ENCODE measurements at regions not wholly inside any gene's neighbourhood (a gene's known extent, or its start where the extent isn't known, plus 50 kb on each side); places are given as distances from the start of the nearest gene placed in this dataset.

DNA sequence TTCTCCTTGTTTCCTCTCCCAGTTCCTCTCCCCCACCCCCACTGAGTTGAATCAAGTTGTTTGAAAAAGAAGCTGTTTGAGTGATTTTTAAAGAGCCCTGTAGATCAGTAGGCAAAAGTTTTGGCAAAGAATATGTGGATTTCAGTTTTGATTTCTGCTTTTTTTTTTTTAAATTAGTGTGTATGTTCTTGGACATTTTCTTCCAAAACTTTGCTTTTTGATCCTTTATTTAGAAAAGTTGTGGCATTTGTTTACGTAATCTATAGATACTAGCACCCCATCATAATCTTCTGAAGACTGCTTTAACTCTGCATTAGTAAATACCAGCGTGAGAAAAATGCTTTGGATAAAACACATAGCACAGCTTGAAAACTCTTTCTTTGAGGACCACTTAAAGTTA, 190.3 kb upstream of the SEL1L start:
- Histone ChIP-seq H3K9me1 (replicated peaks; ENCODE audit: control insufficient read depth, extremely low read depth, insufficient read depth, low read length) (no peaks in the 10 kb centered on the region), H3K4me3 (replicated peaks in 1 of 3; ENCODE audit: insufficient read depth in 1 of 3, low read depth in 1 of 3, low read length in 3 of 3) (no peak overlapping the region), H2AFZ (ENCODE audit: low read depth, low read length) (no peak overlapping the region), H3K79me2 (ENCODE audit: control insufficient read depth, insufficient read depth, low read length) (no peaks in the 10 kb centered on the region), H4K20me1 (replicated peaks; ENCODE audit: control insufficient read depth, extremely low read depth, insufficient read depth, low read length) (no peaks in the 10 kb centered on the region), H3K9ac (replicated peaks; ENCODE audit: extremely low read depth, insufficient read depth, low read length) (no peak overlapping the region), H3K27ac (ENCODE audit: insufficient read depth, low read depth, low read length) (no peak overlapping the region), H3K4me1 (ENCODE audit: control insufficient read depth, extremely low read depth, insufficient read depth, low read length) (no peaks in the 10 kb centered on the region), H3K9me3 (replicated peaks; ENCODE audit: control insufficient read depth, insufficient read depth, low read length) (peaks cover 2% of the 10 kb centered on the region), H3K36me3 (ENCODE audit: control insufficient read depth in 2 of 2, extremely low read depth in 1 of 2, insufficient read depth in 2 of 2, low read length in 2 of 2) (no peaks in the 10 kb centered on the region), H3K27me3 (ENCODE audit: control insufficient read depth in 2 of 2, insufficient read depth in 2 of 2, low read length in 2 of 2) (no peaks in the 10 kb centered on the region), H3K4me2 (ENCODE audit: insufficient read depth, low read length) (no peak overlapping the region)
- CTCF ChIA-PET: no interaction called here
- intact Hi-C loops (cut with micrococcal nuclease): no loop called here
- no peak for FAIRE-seq
- BruUV-seq (replicated peaks): no TSS peak
- no peak for TF ChIP-seq MYC (IDR thresholded peaks at IDR 0.05; ENCODE audit: low read depth, low read length)
- TF ChIP-seq GATA2 (IDR thresholded peaks at IDR 0.05; ENCODE audit: insufficient read depth, insufficient read length, low read depth, low read length): no peak
- TF ChIP-seq POLR2A (IDR thresholded peaks at IDR 0.05; ENCODE audit: low read depth, low read length): no peak
- no peak for TF ChIP-seq EZH2 (IDR thresholded peaks at IDR 0.05; ENCODE audit: borderline replicate concordance, low read depth, low read length, severe bottlenecking)
- no peak for DNase-seq (ENCODE audit: low read depth, low spot score)
- POLR2A ChIA-PET: no interaction called here
- dilution Hi-C loops (cut with MboI; ENCODE audit: extremely low pct_ligation_motif_present, low sequenced_read_pairs): no loop called here

DNA sequence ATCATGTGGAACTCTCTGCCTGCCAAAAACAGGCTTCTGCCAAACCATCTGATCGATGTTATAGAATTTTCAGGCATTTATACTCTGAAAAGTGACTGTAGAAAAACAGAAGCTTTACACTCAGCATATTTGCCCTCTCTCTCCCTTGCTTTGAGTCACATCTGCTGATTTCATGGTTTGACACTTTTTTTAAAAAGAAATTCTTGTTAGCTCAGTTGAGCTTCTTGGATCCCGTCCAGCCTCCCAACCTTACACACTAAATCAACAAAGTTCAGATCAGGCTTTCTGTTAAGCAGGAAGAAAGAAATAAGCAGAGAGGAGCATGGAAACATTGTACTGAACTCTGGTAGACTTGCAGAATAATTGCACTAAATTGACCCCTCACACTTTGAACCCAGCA, 193.6 kb upstream of the SEL1L start:
- intact Hi-C loops (cut with micrococcal nuclease): no loop called here
- DNase-seq (ENCODE audit: low read depth, low spot score): no peak
- Histone ChIP-seq H3K27ac (ENCODE audit: insufficient read depth, low read depth, low read length) (no peak overlapping the region), H3K79me2 (ENCODE audit: control insufficient read depth, insufficient read depth, low read length) (no peaks in the 10 kb centered on the region), H3K27me3 (ENCODE audit: control insufficient read depth in 2 of 2, insufficient read depth in 2 of 2, low read length in 2 of 2) (no peaks in the 10 kb centered on the region), H2AFZ (ENCODE audit: low read depth, low read length) (no peak overlapping the region), H3K9me1 (replicated peaks; ENCODE audit: control insufficient read depth, extremely low read depth, insufficient read depth, low read length) (no peaks in the 10 kb centered on the region), H3K4me3 (replicated peaks in 1 of 3; ENCODE audit: insufficient read depth in 1 of 3, low read depth in 1 of 3, low read length in 3 of 3) (no peak overlapping the region), H3K9me3 (replicated peaks; ENCODE audit: control insufficient read depth, insufficient read depth, low read length) (peaks cover 4% of the 10 kb centered on the region), H3K4me1 (ENCODE audit: control insufficient read depth, extremely low read depth, insufficient read depth, low read length) (no peaks in the 10 kb centered on the region), H3K9ac (replicated peaks; ENCODE audit: extremely low read depth, insufficient read depth, low read length) (no peak overlapping the region), H3K36me3 (ENCODE audit: control insufficient read depth in 2 of 2, extremely low read depth in 1 of 2, insufficient read depth in 2 of 2, low read length in 2 of 2) (no peaks in the 10 kb centered on the region), H3K4me2 (ENCODE audit: insufficient read depth, low read length) (no peak overlapping the region), H4K20me1 (replicated peaks; ENCODE audit: control insufficient read depth, extremely low read depth, insufficient read depth, low read length) (no peaks in the 10 kb centered on the region)
- no TSS peak for BruUV-seq (replicated peaks)
- no peak for FAIRE-seq
- dilution Hi-C loops (cut with MboI; ENCODE audit: extremely low pct_ligation_motif_present, low sequenced_read_pairs): no loop called here
- TF ChIP-seq MYC (IDR thresholded peaks at IDR 0.05; ENCODE audit: low read depth, low read length): no peak
- TF ChIP-seq JUN (IDR thresholded peaks at IDR 0.05; ENCODE audit: borderline replicate concordance, insufficient read depth, insufficient read length, low read depth): no peak
- TF ChIP-seq, protein P1, sequence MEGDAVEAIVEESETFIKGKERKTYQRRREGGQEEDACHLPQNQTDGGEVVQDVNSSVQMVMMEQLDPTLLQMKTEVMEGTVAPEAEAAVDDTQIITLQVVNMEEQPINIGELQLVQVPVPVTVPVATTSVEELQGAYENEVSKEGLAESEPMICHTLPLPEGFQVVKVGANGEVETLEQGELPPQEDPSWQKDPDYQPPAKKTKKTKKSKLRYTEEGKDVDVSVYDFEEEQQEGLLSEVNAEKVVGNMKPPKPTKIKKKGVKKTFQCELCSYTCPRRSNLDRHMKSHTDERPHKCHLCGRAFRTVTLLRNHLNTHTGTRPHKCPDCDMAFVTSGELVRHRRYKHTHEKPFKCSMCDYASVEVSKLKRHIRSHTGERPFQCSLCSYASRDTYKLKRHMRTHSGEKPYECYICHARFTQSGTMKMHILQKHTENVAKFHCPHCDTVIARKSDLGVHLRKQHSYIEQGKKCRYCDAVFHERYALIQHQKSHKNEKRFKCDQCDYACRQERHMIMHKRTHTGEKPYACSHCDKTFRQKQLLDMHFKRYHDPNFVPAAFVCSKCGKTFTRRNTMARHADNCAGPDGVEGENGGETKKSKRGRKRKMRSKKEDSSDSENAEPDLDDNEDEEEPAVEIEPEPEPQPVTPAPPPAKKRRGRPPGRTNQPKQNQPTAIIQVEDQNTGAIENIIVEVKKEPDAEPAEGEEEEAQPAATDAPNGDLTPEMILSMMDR (IDR thresholded peaks at IDR 0.05; ENCODE audit: extremely low read depth in 1 of 2, insufficient read depth in 1 of 2, low read depth in 1 of 2, low read length in 2 of 2): no peak
- TF ChIP-seq POLR2AphosphoS5 (IDR thresholded peaks at IDR 0.05; ENCODE audit: insufficient read depth, low read depth, low read length): no peak
- TF ChIP-seq, protein P2, sequence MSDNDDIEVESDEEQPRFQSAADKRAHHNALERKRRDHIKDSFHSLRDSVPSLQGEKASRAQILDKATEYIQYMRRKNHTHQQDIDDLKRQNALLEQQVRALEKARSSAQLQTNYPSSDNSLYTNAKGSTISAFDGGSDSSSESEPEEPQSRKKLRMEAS (IDR thresholded peaks at IDR 0.05; ENCODE audit: insufficient read depth, insufficient read length): no peak
- no peak for TF ChIP-seq POLR2A (IDR thresholded peaks at IDR 0.05; ENCODE audit: low read depth, low read length)
- no peak for TF ChIP-seq FOS (IDR thresholded peaks at IDR 0.05; ENCODE audit: borderline replicate concordance, insufficient read depth, low read length)
- TF ChIP-seq EZH2 (IDR thresholded peaks at IDR 0.05; ENCODE audit: borderline replicate concordance, low read depth, low read length, severe bottlenecking): no peak
- no peak for TF ChIP-seq GATA2 (IDR thresholded peaks at IDR 0.05; ENCODE audit: insufficient read depth, insufficient read length, low read depth, low read length)
- CTCF ChIA-PET: no interaction called here
- POLR2A ChIA-PET: no interaction called here
